ENCODE measurements at regions not wholly inside any gene's neighbourhood (a gene's known extent, or its start where the extent isn't known, plus 50 kb on each side); places are given as distances from the start of the nearest gene placed in this dataset.
"Not testable (repeated sequence)": the region's sequence is repeated elsewhere in the genome, so short reads cannot be mapped to it uniquely, and the experiment has no call there.

DNA sequence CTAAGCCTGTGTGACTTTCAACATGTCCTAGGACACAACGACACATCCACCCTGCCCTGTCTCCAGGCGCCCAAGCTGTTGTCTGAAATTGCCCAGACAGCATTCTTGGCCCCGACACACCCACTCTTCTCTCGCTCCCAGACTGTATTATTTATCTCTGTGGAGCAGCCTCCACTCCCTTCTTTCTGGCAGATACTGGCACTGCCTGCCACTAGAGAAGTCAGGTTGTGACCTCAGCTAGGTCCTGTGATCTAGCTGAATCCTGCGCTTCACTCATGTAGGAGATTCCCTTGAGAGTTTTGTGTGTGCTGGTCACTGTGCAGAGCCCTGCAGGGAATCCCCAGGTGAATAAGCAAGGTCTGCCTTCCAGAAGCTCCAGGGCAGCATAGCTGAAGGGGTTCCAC, 77.1 kb upstream of the TNP1 start:
- DNase-seq (ENCODE audit: low spot score in 2 of 2), result no peak
- intact Hi-C loops (cut with DNase I; ENCODE audit: low total_unique reads), result no loop called here
- TF ChIP-seq POLR2AphosphoS5 (IDR thresholded peaks at IDR 0.05) (no peak), POLR2A (IDR thresholded peaks at IDR 0.05) (no peak)
- TF ChIP-seq, protein P1, sequence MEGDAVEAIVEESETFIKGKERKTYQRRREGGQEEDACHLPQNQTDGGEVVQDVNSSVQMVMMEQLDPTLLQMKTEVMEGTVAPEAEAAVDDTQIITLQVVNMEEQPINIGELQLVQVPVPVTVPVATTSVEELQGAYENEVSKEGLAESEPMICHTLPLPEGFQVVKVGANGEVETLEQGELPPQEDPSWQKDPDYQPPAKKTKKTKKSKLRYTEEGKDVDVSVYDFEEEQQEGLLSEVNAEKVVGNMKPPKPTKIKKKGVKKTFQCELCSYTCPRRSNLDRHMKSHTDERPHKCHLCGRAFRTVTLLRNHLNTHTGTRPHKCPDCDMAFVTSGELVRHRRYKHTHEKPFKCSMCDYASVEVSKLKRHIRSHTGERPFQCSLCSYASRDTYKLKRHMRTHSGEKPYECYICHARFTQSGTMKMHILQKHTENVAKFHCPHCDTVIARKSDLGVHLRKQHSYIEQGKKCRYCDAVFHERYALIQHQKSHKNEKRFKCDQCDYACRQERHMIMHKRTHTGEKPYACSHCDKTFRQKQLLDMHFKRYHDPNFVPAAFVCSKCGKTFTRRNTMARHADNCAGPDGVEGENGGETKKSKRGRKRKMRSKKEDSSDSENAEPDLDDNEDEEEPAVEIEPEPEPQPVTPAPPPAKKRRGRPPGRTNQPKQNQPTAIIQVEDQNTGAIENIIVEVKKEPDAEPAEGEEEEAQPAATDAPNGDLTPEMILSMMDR (IDR thresholded peaks at IDR 0.05), result no peak
- Histone ChIP-seq H3K27ac (no peak overlapping the region), H3K27me3 (no peaks in the 10 kb centered on the region), H3K9me3 (no peaks in the 10 kb centered on the region), H3K4me3 (no peak overlapping the region), H3K36me3 (no peaks in the 10 kb centered on the region), H3K4me1 (no peaks in the 10 kb centered on the region)

GRCh38 chr2:216934623-216935022, 74.8 kb upstream of the TNP1 start:
- H3K9me3 ChIP-seq, result no peaks in the 10 kb centered on the region
- no peak overlapping the region for H3K27ac ChIP-seq
- intact Hi-C loops (cut with DNase I; ENCODE audit: low total_unique reads), result no loop called here
- TF ChIP-seq POLR2A (IDR thresholded peaks at IDR 0.05), result no peak
- TF ChIP-seq POLR2AphosphoS5 (IDR thresholded peaks at IDR 0.05), result no peak
- TF ChIP-seq, protein P1 (IDR thresholded peaks at IDR 0.05), result no peak
- H3K4me3 ChIP-seq, result no peak overlapping the region
- H3K36me3 ChIP-seq, result no peaks in the 10 kb centered on the region
- H3K27me3 ChIP-seq, result no peaks in the 10 kb centered on the region
- no peaks in the 10 kb centered on the region for H3K4me1 ChIP-seq
- no peak for DNase-seq (ENCODE audit: low spot score in 2 of 2)

GRCh38 chr2:216934151-216934550, 74.3 kb upstream of the TNP1 start:
- TF ChIP-seq POLR2AphosphoS5 (IDR thresholded peaks at IDR 0.05), result no peak
- H3K4me3 ChIP-seq, result no peak overlapping the region
- no peak for DNase-seq (ENCODE audit: low spot score in 2 of 2)
- no peaks in the 10 kb centered on the region for H3K9me3 ChIP-seq
- H3K4me1 ChIP-seq, result no peaks in the 10 kb centered on the region
- no peaks in the 10 kb centered on the region for H3K36me3 ChIP-seq
- intact Hi-C loops (cut with DNase I; ENCODE audit: low total_unique reads), result no loop called here
- no peak overlapping the region for H3K27ac ChIP-seq
- H3K27me3 ChIP-seq, result no peaks in the 10 kb centered on the region

- no peaks in the 10 kb centered on the region for H3K9me3 ChIP-seq
- H3K27ac ChIP-seq, result no peak overlapping the region
- DNase-seq (ENCODE audit: low spot score in 2 of 2), result no peak
- H3K4me3 ChIP-seq, result no peak overlapping the region
- H3K4me1 ChIP-seq, result no peaks in the 10 kb centered on the region
- intact Hi-C loops (cut with DNase I; ENCODE audit: low total_unique reads), result no loop called here
- H3K27me3 ChIP-seq, result no peaks in the 10 kb centered on the region
- no peaks in the 10 kb centered on the region for H3K36me3 ChIP-seq
- TF ChIP-seq POLR2A (IDR thresholded peaks at IDR 0.05), result no peak
- TF ChIP-seq POLR2AphosphoS5 (IDR thresholded peaks at IDR 0.05), result no peak
- TF ChIP-seq, protein P1 (IDR thresholded peaks at IDR 0.05), result no peak
Observed at GRCh38 chr2:216932863-216933548, 73.1 kb upstream of the TNP1 start.

- Histone ChIP-seq H3K4me1 (no peaks in the 10 kb centered on the region), H3K4me3 (no peak overlapping the region), H3K27me3 (no peaks in the 10 kb centered on the region), H3K27ac (no peak overlapping the region), H3K9me3 (no peaks in the 10 kb centered on the region), H3K36me3 (no peaks in the 10 kb centered on the region)
- no peak for DNase-seq (ENCODE audit: low spot score in 2 of 2)
- no peak for TF ChIP-seq POLR2AphosphoS5 (IDR thresholded peaks at IDR 0.05)
- intact Hi-C loops (cut with DNase I; ENCODE audit: low total_unique reads), result no loop called here
Observed at GRCh38 chr2:216932113-216932862, 72.4 kb upstream of the TNP1 start.

GRCh38 chr2:216930716-216931115, 70.9 kb upstream of the TNP1 start:
- no peak for DNase-seq (ENCODE audit: low spot score in 2 of 2)
- no peak overlapping the region for H3K4me3 ChIP-seq
- H3K9me3 ChIP-seq, result no peaks in the 10 kb centered on the region
- TF ChIP-seq POLR2A (IDR thresholded peaks at IDR 0.05) (no peak), POLR2AphosphoS5 (IDR thresholded peaks at IDR 0.05) (no peak)
- TF ChIP-seq, protein P1 (IDR thresholded peaks at IDR 0.05), result no peak
- no peaks in the 10 kb centered on the region for H3K4me1 ChIP-seq
- no peak overlapping the region for H3K27ac ChIP-seq
- H3K36me3 ChIP-seq, result no peaks in the 10 kb centered on the region
- H3K27me3 ChIP-seq, result no peaks in the 10 kb centered on the region
- intact Hi-C loops (cut with DNase I; ENCODE audit: low total_unique reads), result no loop called here

DNA sequence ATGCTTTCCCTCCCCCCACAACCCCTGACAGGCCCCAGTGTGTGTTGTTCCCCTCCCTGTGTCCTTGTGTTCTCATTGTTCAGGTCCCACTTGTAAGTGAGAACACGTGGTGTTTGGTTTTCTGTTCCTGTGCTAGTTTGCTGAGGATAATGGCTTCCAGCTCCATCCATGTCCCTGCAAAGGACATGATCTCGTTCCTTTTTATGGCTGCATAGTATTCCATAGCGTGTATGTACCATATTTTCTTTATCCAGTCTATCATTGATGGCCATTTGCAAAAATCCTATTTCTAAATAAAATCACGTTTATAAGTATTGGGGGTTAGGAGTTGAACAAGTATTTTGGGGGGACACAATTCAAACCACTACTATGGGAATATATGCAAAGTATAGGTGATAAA, 69.5 kb upstream of the TNP1 start:
- DNase-seq (ENCODE audit: low spot score in 2 of 2); intact Hi-C loops (cut with DNase I; ENCODE audit: low total_unique reads); H3K9me3 ChIP-seq; H3K27me3 ChIP-seq; H3K4me1 ChIP-seq; H3K27ac ChIP-seq; H3K4me3 ChIP-seq; H3K36me3 ChIP-seq: not testable (repeated sequence)
